ENCODE measurements at regions not wholly inside any gene's neighbourhood (a gene's known extent, or its start where the extent isn't known, plus 50 kb on each side); places are given as distances from the start of the nearest gene placed in this dataset.

GRCh38 chr3:154548341-154548740 lies 118.4 kb upstream of the GPR149 start:
- DNase-seq, result no peak

DNA sequence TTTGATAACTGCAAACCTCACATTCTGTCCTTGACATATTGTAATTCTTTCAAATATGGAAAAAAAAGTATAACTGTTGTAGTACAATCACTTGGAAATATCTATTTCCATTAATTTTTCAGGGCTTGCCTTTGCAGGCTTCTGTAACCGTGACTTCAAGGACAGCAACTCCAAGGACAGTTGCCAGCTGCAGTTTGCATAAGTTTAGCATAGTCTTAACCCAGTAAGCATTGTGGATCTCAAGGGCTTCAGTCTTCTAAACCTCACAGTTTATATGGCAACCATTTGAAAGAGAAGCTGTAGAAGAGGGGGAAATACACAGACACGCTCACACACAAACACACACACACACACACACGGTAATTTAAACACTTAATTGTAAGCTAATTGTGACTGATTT lies 112.8 kb upstream of the GPR149 start:
- DNase-seq, result no peak

GRCh38 chr3:154540950-154541604 lies 111.1 kb upstream of the GPR149 start:
- no peak for DNase-seq

DNA sequence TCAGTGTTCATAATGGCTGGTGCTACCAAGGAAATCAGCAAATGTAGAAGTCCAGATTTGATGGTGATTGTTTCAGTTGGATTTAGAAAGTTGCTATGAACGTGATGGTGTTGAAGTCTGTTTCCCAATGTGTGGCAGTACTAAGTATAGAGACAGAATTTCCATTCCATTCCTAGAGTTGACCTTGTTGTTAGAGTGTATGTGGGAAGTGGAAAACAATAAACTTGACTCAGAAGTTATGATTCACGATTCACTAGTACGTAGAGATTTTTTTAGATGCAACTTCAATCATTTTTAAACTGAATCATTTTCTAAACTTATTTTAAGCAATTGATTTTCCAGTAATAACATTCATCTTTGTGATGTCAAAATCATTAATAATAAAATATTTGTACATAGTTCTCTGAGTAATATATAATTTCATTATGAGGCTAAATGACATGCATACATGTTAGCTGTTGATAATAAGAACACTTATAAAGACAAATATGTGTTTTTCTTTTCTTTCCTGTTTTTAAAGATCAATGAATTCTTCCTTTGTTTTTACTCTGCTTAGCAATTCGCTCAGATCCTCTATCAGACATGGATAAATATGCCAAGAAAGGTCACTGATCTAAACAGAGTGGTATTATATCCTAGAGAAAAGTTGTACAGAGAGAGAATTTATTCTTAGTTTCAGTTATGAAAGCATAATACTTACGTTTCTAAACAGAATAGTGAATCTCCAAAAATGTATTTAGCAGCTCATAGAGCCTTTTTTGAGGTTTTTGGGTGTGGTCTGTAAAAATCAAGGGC lies 108.8 kb upstream of the GPR149 start:
- DNase-seq, result no peak

DNA sequence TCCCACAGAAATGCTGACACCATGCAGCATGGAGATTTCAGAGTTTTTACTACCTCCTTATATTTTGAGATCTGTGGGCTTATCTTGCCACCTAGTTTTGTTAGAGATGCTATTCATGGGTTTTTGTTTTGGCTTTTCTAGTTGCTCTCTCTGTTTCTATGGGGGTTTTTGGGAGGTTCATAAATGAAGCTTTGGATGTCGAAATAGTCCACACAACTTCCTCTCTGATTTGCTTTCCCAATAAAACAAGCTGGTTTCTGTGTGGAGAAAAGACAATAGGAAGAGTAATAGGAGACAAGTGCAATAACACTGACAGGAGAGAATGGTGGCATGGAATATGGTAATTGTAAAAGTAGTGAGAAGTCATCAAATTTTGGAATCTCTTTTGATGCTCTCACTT lies 106.8 kb upstream of the GPR149 start:
- DNase-seq, result peak; percentile 39 to 61

DNA sequence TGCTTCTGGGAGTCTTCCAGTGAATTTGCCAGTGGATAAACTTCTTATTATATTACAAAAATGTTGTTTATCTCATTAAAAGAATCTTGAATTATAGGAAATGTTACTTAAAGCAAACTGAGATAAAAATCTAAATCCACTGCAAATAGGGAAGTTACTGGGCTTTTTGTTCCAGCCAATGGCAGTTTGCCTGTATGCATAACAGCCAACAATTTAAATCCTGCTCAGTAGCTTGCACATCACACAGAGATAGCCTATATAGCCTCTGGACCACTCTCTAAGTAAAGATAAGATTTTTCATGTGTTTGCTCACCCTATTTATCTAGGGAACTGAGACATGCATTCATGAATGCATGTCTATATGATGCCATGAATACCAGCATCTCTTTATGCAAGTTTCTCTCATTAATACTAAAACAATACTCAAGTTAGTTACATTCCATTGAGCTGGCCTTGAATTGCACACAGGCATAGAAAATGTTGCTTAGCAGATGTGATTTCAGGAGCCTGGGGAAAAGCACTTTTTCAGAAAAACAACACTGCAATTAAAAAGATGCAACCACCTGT lies 92.1 kb upstream of the GPR149 start:
- no peak for DNase-seq

DNA sequence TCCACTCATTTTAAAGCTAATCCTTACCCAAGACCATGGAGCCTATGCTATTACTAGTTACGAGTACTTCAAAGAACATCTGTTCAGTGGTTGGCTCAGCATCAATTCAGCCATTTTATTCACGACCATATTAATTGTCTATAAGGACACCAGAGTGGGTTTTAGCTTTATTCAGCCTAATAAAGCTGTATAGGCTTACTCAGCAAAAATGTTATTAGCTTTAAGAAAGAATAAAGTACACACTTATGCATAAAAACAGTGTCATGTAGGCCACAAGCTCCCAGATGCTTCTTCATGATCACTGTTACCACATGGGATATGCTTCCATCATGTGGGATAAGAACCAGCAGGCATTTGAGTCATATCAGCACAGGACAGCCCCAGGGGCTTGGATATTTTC lies 87.4 kb upstream of the GPR149 start:
- no peak for DNase-seq

DNA sequence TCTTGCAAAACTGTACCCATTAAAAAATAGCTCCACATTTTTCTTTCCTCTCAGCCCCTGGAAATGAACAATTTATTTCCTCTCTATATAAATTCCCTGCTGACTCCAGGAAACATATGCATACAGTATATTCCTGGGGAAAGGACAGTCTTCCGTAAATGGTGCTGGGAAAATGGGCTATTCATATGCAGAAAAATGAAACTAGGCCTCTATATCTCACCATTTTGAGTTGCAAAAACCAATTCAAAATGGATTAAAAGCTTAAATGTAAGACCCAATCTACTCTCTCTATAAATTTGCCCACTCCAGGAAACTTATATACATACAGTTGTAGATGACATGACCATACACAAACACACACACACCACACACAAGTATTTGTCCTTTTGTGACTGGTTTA lies 85.9 kb upstream of the GPR149 start:
- DNase-seq, result no peak

DNA sequence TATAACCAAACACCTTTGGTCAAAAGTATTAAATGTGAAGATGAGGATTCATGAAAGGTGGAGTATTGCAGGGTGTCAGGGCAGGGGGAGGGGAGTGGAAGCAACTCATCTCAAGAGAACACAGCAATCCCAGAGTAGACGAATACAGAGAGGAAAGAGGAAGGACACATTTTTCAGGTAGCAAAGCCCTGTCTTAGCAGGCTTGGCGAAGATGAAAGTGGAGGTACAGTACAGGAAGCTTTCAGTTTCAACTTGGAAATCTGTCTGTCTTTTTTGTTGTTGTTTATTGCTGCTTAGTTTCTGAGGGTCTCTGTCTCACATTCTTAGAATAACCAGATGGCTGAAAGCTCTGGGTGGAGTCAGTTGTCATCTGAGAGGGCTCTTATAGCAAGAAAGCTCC lies 80.8 kb upstream of the GPR149 start:
- no peak for DNase-seq

DNA sequence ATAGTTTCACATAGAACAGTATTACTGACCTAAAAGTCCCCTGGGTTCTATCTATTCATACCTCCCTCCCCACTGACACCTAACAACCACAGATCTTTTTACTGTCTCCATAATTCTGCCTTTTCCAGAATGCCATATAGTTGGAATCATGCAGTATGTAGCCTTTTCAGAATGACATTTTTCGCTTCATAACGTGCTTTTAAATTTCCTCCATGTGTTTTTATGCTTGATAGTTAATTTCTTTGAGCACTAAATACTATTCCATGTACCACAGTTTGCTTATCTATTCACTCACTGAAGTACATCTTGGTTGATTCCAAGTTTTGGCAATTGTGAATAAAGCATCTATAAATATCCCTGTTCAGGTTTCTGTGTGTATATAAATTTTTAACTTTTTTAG lies 77.7 kb upstream of the GPR149 start:
- DNase-seq, result no peak

GRCh38 chr3:154496978-154497377 lies 67.0 kb upstream of the GPR149 start:
- DNase-seq, result no peak

DNA sequence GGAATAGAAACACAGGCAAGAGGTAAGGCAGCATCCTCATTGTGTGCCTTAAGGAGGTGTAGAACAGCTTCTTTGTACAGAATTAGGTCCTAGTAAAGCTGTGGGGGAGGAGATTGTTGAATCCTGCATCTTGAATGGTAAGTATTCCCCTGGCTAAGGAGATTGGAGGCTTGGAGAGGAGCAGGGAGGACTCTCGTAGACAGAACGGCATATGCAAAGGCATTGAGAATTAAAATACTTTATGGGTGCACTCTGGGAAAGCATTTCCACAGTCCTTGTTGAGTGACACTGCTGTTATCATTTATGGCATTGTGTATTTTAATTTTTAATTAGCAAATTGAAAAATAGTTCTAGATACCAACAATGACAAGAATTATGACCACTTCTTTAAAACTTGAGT lies 66.5 kb upstream of the GPR149 start:
- DNase-seq, result no peak

DNA sequence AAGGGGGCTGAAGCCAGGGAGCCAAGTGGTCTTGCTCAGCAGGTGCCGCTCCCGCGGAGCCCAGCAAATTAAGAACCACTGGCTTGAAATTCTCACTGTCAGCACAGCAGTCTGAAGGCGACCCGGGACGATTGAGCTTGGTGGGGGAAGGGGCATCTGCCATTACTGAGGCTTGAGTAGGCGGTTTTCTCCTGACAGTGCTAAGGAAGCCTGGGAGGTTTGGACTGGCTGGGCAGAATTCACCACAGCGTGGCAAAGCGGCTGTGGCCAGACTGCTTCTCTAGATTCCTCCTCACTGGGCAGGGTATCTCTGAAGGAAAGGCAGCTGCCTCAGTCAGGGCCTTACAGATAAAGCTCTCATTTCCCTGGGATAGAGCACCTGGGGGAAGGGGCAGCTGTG lies 57.0 kb upstream of the GPR149 start:
- DNase-seq, result no peak

GRCh38 chr3:154482507-154482906 lies 52.5 kb upstream of the GPR149 start:
- no peak for DNase-seq

GRCh38 chr3:154480033-154480432 lies 50.0 kb upstream of the GPR149 start:
- DNase-seq, result no peak

Data from inflammatory macrophage (primary cell).